B cell (primary cell): ENCODE measurements at regions not wholly inside any gene's neighbourhood (a gene's known extent, or its start where the extent isn't known, plus 50 kb on each side); places are given as distances from the start of the nearest gene placed in this dataset.

ENCODE experiments used
- ATAC-seq: fragments of 200-7000 bp; cut with Tn5 transposase; one replicate; pipeline ENCODE4 v1.10.0; 2021; ENCODE audit warnings: low read depth, mild to moderate bottlenecking, moderate number of reproducible peaks, moderate library complexity
- CTCF ChIA-PET: fragments of 350-600 bp; sonication (Branson Sonifier 250); formaldehyde crosslinking; loops from one replicate; lab custom pipeline; 2021; ENCODE audit warnings: antibody characterized with exemption, inconsistent platforms; lab: Charles Lee
- POLR2A ChIA-PET: fragments of 350-600 bp; sonication (Branson Sonifier 250); formaldehyde crosslinking; loops from one replicate; lab custom pipeline; 2021; ENCODE audit warnings: antibody characterized with exemption; lab: Charles Lee
- DNase-seq: peaks from one replicate; pipeline ENCODE4 v3.0.0; 2013
- H2AFZ ChIP-seq: 2 replicates; pipeline ENCODE4 v1.6.1; 2012; ENCODE audit warnings: mild to moderate bottlenecking, low read depth, low read length; ENCODE audit not compliant: insufficient read depth, poor library complexity, severe bottlenecking
- H3K27ac ChIP-seq, 2 donors: 1 replicate in 1 of 2; 2 replicates in 1 of 2; pipeline ENCODE4 v1.5.1; 2012 to 2013; ENCODE audit warnings: low read length in 2 of 2, mild to moderate bottlenecking in 2 of 2, moderate library complexity in 1 of 2
- H3K27me3 ChIP-seq, 4 experiments: fragments of 200-600 bp in 1 of 4; sonication (generic) in 1 of 4; replicated peaks in 1 of 4; 1 replicate in 2 of 4; 2 replicates in 2 of 4; pipeline versions ENCODE4 v1.6.1 to v1.7.0; 2013 to 2016; ENCODE audit warnings: low read length in 3 of 4, mild to moderate bottlenecking in 2 of 4, mixed read lengths in 1 of 4, moderate library complexity in 1 of 4; ENCODE audit not compliant: insufficient read depth in 4 of 4, control insufficient read depth in 3 of 4; ENCODE audit errors: control extremely low read depth in 1 of 4
- H3K36me3 ChIP-seq, 2 experiments: replicated peaks in 1 of 2; 1 replicate in 1 of 2; 2 replicates in 1 of 2; pipeline versions ENCODE4 v1.6.1 to v1.7.1; 2013; ENCODE audit warnings: low read length in 1 of 2; ENCODE audit not compliant: insufficient read depth in 2 of 2, control insufficient read depth in 1 of 2; ENCODE audit errors: control extremely low read depth in 1 of 2, extremely low read depth in 1 of 2
- H3K4me1 ChIP-seq, 2 donors: fragments of 200-600 bp in 1 of 2; sonication (generic) in 1 of 2; 1 replicate in 1 of 2; 2 replicates in 1 of 2; pipeline versions ENCODE4 v1.5.1 to v1.6.1; 2013 to 2017; ENCODE audit warnings: low read length in 2 of 2; ENCODE audit not compliant: control insufficient read depth in 2 of 2, insufficient read depth in 2 of 2
- H3K4me2 ChIP-seq: replicated peaks from 2 replicates; pipeline ENCODE3; 2012; ENCODE audit warnings: mild to moderate bottlenecking, low read depth, low read length; ENCODE audit not compliant: poor library complexity, severe bottlenecking
- H3K4me3 ChIP-seq, 5 experiments: fragments of 200-600 bp in 1 of 5; sonication (generic) in 1 of 5; 1 replicate in 3 of 5; 2 replicates in 2 of 5; pipeline versions ENCODE4 v1.5.1 to v1.7.0; 2011 to 2016; ENCODE audit warnings: low read length in 4 of 5, mild to moderate bottlenecking in 4 of 5, low read depth in 2 of 5, control low read depth in 1 of 5, moderate library complexity in 1 of 5; ENCODE audit not compliant: insufficient read depth in 1 of 5; ENCODE audit errors: control extremely low read depth in 1 of 5, extremely low read depth in 1 of 5
- H3K79me2 ChIP-seq: fragments of 200-600 bp; sonication (generic); one replicate; pipeline ENCODE4 v1.6.0; 2016; ENCODE audit warnings: low read length; ENCODE audit not compliant: control insufficient read depth, insufficient read depth
- H3K9ac ChIP-seq: fragments of 200-600 bp; sonication (generic); 2 replicates; pipeline ENCODE4 v1.6.1; 2017; ENCODE audit warnings: mild to moderate bottlenecking, low read length, moderate library complexity
- H3K9me3 ChIP-seq, 3 donors: one replicate each; pipeline versions ENCODE4 v1.6.1 to v1.7.1; 2013; ENCODE audit warnings: low read length in 2 of 3; ENCODE audit not compliant: control insufficient read depth in 2 of 3, insufficient read depth in 1 of 3; ENCODE audit errors: control extremely low read depth in 1 of 3
- H4K20me1 ChIP-seq: 2 replicates; pipeline ENCODE4 v1.6.0; 2012; ENCODE audit warnings: mild to moderate bottlenecking, low read length; ENCODE audit not compliant: insufficient read depth, control insufficient read depth, poor library complexity, severe bottlenecking
- H3K27ac Mint-ChIP-seq: one replicate; pipeline ENCODE4 v1.8.0; 2021; ENCODE audit warnings: mixed read lengths
- H3K27me3 Mint-ChIP-seq: one replicate; pipeline ENCODE4 v1.8.0; 2021; ENCODE audit warnings: mixed read lengths
- H3K4me1 Mint-ChIP-seq: one replicate; pipeline ENCODE4 v1.8.0; 2021; ENCODE audit warnings: mixed read lengths
- H3K4me3 Mint-ChIP-seq: one replicate; pipeline ENCODE4 v1.8.0; 2021; ENCODE audit warnings: mixed read lengths
- H3K9me3 Mint-ChIP-seq: one replicate; pipeline ENCODE4 v1.8.0; 2022; ENCODE audit warnings: mixed read lengths; ENCODE audit not compliant: insufficient read depth
- CTCF ChIP-seq: fragments of 200-600 bp; IDR thresholded peaks from one replicate; pipeline ENCODE4 v1.8.0; 2022; ENCODE audit warnings: antibody characterized with exemption, mild to moderate bottlenecking
- EZH2 ChIP-seq: IDR thresholded peaks from 2 replicates; pipeline ENCODE4 v1.6.1; 2012; ENCODE audit warnings: borderline replicate concordance, low read depth, mild to moderate bottlenecking, moderate library complexity, low read length; ENCODE audit not compliant: insufficient read depth, poor library complexity, severe bottlenecking
- whole genome bisulfite sequencing: methylation state at CpG from one replicate; pipeline ENCODE4 v1.1.5; 2013; ENCODE audit warnings: missing lambda C conversion rate; ENCODE audit not compliant: insufficient coverage; 5-methylcytosine and 5-hydroxymethylcytosine counted together
- intact Hi-C: fragments of 100-400 bp; cut with micrococcal nuclease; formaldehyde crosslinking; loops from one replicate; pipeline ENCODE4 v1.10.0; 2022

GRCh38 chr20:59412875-59413284 is 112.5 kb downstream of the EDN3 start:
- no peak overlapping the region for H3K9ac ChIP-seq
- no peaks in the 10 kb centered on the region for H3K27me3 ChIP-seq
- no peak overlapping the region for H3K27ac ChIP-seq
- ChIA-PET POLR2A (no interaction called here), CTCF (no interaction called here)
- no peaks in the 10 kb centered on the region for H3K4me1 ChIP-seq
- WGBS, result 73% methylated on average over 5 of the region's 6 CpGs
- no peak for ATAC-seq
- no peaks in the 10 kb centered on the region for H4K20me1 ChIP-seq
- no peak overlapping the region for H2AFZ ChIP-seq
- no peaks in the 10 kb centered on the region for H3K4me1 Mint-ChIP-seq
- intact Hi-C loops, result no loop called here
- no peak for TF ChIP-seq EZH2
- TF ChIP-seq CTCF, result no peak
- H3K9me3 Mint-ChIP-seq, result no peaks in the 10 kb centered on the region
- H3K27me3 Mint-ChIP-seq, result peaks cover 23% of the 10 kb centered on the region
- H3K4me3 ChIP-seq, result no peak overlapping the region
- no peak for DNase-seq
- H3K9me3 ChIP-seq, result no peaks in the 10 kb centered on the region
- no peak overlapping the region for H3K27ac Mint-ChIP-seq
- no peak overlapping the region for H3K4me3 Mint-ChIP-seq
- no peaks in the 10 kb centered on the region for H3K79me2 ChIP-seq
- no peak overlapping the region for H3K4me2 ChIP-seq
- H3K36me3 ChIP-seq, result no peaks in the 10 kb centered on the region

- no peaks in the 10 kb centered on the region for H3K9me3 Mint-ChIP-seq
- H3K9ac ChIP-seq, result no peak overlapping the region
- H3K4me2 ChIP-seq, result no peak overlapping the region
- H3K27me3 Mint-ChIP-seq, result peaks cover 23% of the 10 kb centered on the region
- H3K36me3 ChIP-seq, result no peaks in the 10 kb centered on the region
- H3K27ac Mint-ChIP-seq, result no peak overlapping the region
- no peaks in the 10 kb centered on the region for H3K4me1 Mint-ChIP-seq
- no peaks in the 10 kb centered on the region for H3K79me2 ChIP-seq
- H3K27ac ChIP-seq, result no peak overlapping the region
- no peak overlapping the region for H3K4me3 Mint-ChIP-seq
- intact Hi-C loops, result no loop called here
- H3K4me1 ChIP-seq, result no peaks in the 10 kb centered on the region
- H3K4me3 ChIP-seq, result no peak overlapping the region
- TF ChIP-seq EZH2 (no peak), CTCF (no peak)
- DNase-seq, result no peak
- peaks cover 0 to 2% (median 0%) of the 10 kb centered on the region in 4 experiments for H3K27me3 ChIP-seq
- ATAC-seq, result no peak
- ChIA-PET CTCF (no interaction called here), POLR2A (no interaction called here)
- H2AFZ ChIP-seq, result no peak overlapping the region
- 97% methylated on average over 6 of the region's 6 CpGs for WGBS
- no peaks in the 10 kb centered on the region for H4K20me1 ChIP-seq
- no peaks in the 10 kb centered on the region for H3K9me3 ChIP-seq
These were observed 113.0 kb downstream of the EDN3 start for GRCh38 chr20:59413326-59413865.
